ENCODE measurements at regions not wholly inside any gene's neighbourhood (a gene's known extent, or its start where the extent isn't known, plus 50 kb on each side); places are given as distances from the start of the nearest gene placed in this dataset.

- peak; percentile 90 for DNase-seq (ENCODE audit: insufficient read length, low spot score, missing footprints)
- peak overlapping the region; percentile 51 for H3K4me3 ChIP-seq (ENCODE audit: insufficient read depth, low read length)
- H3K79me2 ChIP-seq (ENCODE audit: insufficient read depth, low read length) = peaks cover 39% of the 10 kb centered on the region
- H4K20me1 ChIP-seq (ENCODE audit: insufficient read depth, low read length) = peaks cover 5% of the 10 kb centered on the region
- no peak overlapping the region for H2AFZ ChIP-seq (ENCODE audit: low read length)
- no peaks in the 10 kb centered on the region for H3K9me3 ChIP-seq (ENCODE audit: low read depth, low read length)
- peak overlapping the region; percentile 99 for H3K27ac ChIP-seq (ENCODE audit: low read depth, low read length)
- H3K4me1 ChIP-seq (ENCODE audit: insufficient read depth, low read length) = peaks cover 95% of the 10 kb centered on the region
- H3K27me3 ChIP-seq (ENCODE audit: insufficient read depth, low read length) = no peaks in the 10 kb centered on the region
- peak overlapping the region; percentile 80 for H3K4me2 ChIP-seq (ENCODE audit: insufficient read depth, low read length)
- H3K36me3 ChIP-seq (ENCODE audit: insufficient read depth, low read length) = peaks cover 5% of the 10 kb centered on the region
- TF ChIP-seq CTCF (IDR thresholded peaks at IDR 0.05; ENCODE audit: extremely low read depth, low read depth, low read length) = no peak
Measured at GRCh38 chr2:120935339-120936313, 200.0 kb downstream of the GLI2 start.

- Histone ChIP-seq H3K4me1 (ENCODE audit: insufficient read depth, low read length) (peaks cover 85% of the 10 kb centered on the region), H3K9me3 (ENCODE audit: low read depth, low read length) (no peaks in the 10 kb centered on the region), H3K27ac (ENCODE audit: low read depth, low read length) (peak overlapping the region; percentile 99), H3K4me3 (ENCODE audit: insufficient read depth, low read length) (no peak overlapping the region), H3K4me2 (ENCODE audit: insufficient read depth, low read length) (peak overlapping the region; percentile 80), H3K79me2 (ENCODE audit: insufficient read depth, low read length) (peaks cover 36% of the 10 kb centered on the region), H4K20me1 (ENCODE audit: insufficient read depth, low read length) (peaks cover 5% of the 10 kb centered on the region), H3K36me3 (ENCODE audit: insufficient read depth, low read length) (no peaks in the 10 kb centered on the region), H2AFZ (ENCODE audit: low read length) (no peak overlapping the region), H3K27me3 (ENCODE audit: insufficient read depth, low read length) (no peaks in the 10 kb centered on the region)
- TF ChIP-seq CTCF (IDR thresholded peaks at IDR 0.05; ENCODE audit: extremely low read depth, low read depth, low read length) = peak; percentile 21
- DNase-seq (ENCODE audit: insufficient read length, low spot score, missing footprints) = peak; percentile 82
Measured at GRCh38 chr2:120936476-120937334, 201.0 kb downstream of the GLI2 start.

GRCh38 chr2:120937686-120938044 is 202.0 kb downstream of the GLI2 start:
- peak; percentile 94 for DNase-seq (ENCODE audit: insufficient read length, low spot score, missing footprints)
- peak overlapping the region; percentile 99 for H3K27ac ChIP-seq (ENCODE audit: low read depth, low read length)
- H3K36me3 ChIP-seq (ENCODE audit: insufficient read depth, low read length) = no peaks in the 10 kb centered on the region
- H3K9me3 ChIP-seq (ENCODE audit: low read depth, low read length) = no peaks in the 10 kb centered on the region
- peaks cover 34% of the 10 kb centered on the region for H3K79me2 ChIP-seq (ENCODE audit: insufficient read depth, low read length)
- peak overlapping the region; percentile 21 for H3K4me3 ChIP-seq (ENCODE audit: insufficient read depth, low read length)
- no peaks in the 10 kb centered on the region for H3K27me3 ChIP-seq (ENCODE audit: insufficient read depth, low read length)
- no peak overlapping the region for H2AFZ ChIP-seq (ENCODE audit: low read length)
- H4K20me1 ChIP-seq (ENCODE audit: insufficient read depth, low read length) = peaks cover 5% of the 10 kb centered on the region
- peaks cover 81% of the 10 kb centered on the region for H3K4me1 ChIP-seq (ENCODE audit: insufficient read depth, low read length)
- H3K4me2 ChIP-seq (ENCODE audit: insufficient read depth, low read length) = peak overlapping the region; percentile 60
- no peak for TF ChIP-seq CTCF (IDR thresholded peaks at IDR 0.05; ENCODE audit: extremely low read depth, low read depth, low read length)

All from osteoblast (primary cell).